ENCODE measurements at regions not wholly inside any gene's neighbourhood (a gene's known extent, or its start where the extent isn't known, plus 50 kb on each side); places are given as distances from the start of the nearest gene placed in this dataset.

GRCh38 chr6:92495242-92495641, 924.1 kb downstream of the EPHA7 start:
- TF ChIP-seq CTCF (IDR thresholded peaks at IDR 0.05; ENCODE audit: low read depth, low read length) (no peak), POLR2A (IDR thresholded peaks at IDR 0.05; ENCODE audit: extremely low read depth, insufficient read length) (no peak), MAX (IDR thresholded peaks at IDR 0.05; ENCODE audit: low read depth, low read length) (no peak), MYC (IDR thresholded peaks at IDR 0.05; ENCODE audit: low read depth, low read length) (no peak)
- no peak overlapping the region for H3K4me3 ChIP-seq (ENCODE audit: low read depth, low read length)
- no peak for DNase-seq (ENCODE audit: low read depth)

- H3K4me3 ChIP-seq (ENCODE audit: low read depth, low read length) = no peak overlapping the region
- TF ChIP-seq MAX (IDR thresholded peaks at IDR 0.05; ENCODE audit: low read depth, low read length) = no peak
- TF ChIP-seq CTCF (IDR thresholded peaks at IDR 0.05; ENCODE audit: low read depth, low read length) = no peak
- no peak for TF ChIP-seq POLR2A (IDR thresholded peaks at IDR 0.05; ENCODE audit: extremely low read depth, insufficient read length)
- no peak for TF ChIP-seq MYC (IDR thresholded peaks at IDR 0.05; ENCODE audit: low read depth, low read length)
- DNase-seq (ENCODE audit: low read depth) = no peak
These were observed 933.9 kb downstream of the EPHA7 start for GRCh38 chr6:92485487-92485886.

GRCh38 chr6:92479831-92480230, 939.5 kb downstream of the EPHA7 start:
- no peak overlapping the region for H3K4me3 ChIP-seq (ENCODE audit: low read depth, low read length)
- no peak for TF ChIP-seq POLR2A (IDR thresholded peaks at IDR 0.05; ENCODE audit: extremely low read depth, insufficient read length)
- TF ChIP-seq MYC (IDR thresholded peaks at IDR 0.05; ENCODE audit: low read depth, low read length) = no peak
- TF ChIP-seq MAX (IDR thresholded peaks at IDR 0.05; ENCODE audit: low read depth, low read length) = no peak
- TF ChIP-seq CTCF (IDR thresholded peaks at IDR 0.05; ENCODE audit: low read depth, low read length) = no peak
- no peak for DNase-seq (ENCODE audit: low read depth)

GRCh38 chr6:92473056-92473455, 946.3 kb downstream of the EPHA7 start:
- TF ChIP-seq POLR2A (IDR thresholded peaks at IDR 0.05; ENCODE audit: extremely low read depth, insufficient read length) (no peak), CTCF (IDR thresholded peaks at IDR 0.05; ENCODE audit: low read depth, low read length) (no peak), MYC (IDR thresholded peaks at IDR 0.05; ENCODE audit: low read depth, low read length) (no peak), MAX (IDR thresholded peaks at IDR 0.05; ENCODE audit: low read depth, low read length) (no peak)
- no peak overlapping the region for H3K4me3 ChIP-seq (ENCODE audit: low read depth, low read length)
- DNase-seq (ENCODE audit: low read depth) = no peak

- no peak for DNase-seq (ENCODE audit: low read depth)
- no peak for TF ChIP-seq POLR2A (IDR thresholded peaks at IDR 0.05; ENCODE audit: extremely low read depth, insufficient read length)
- no peak for TF ChIP-seq MAX (IDR thresholded peaks at IDR 0.05; ENCODE audit: low read depth, low read length)
- H3K4me3 ChIP-seq (ENCODE audit: low read depth, low read length) = no peak overlapping the region
These were observed 950.1 kb downstream of the EPHA7 start for GRCh38 chr6:92469186-92469828.

GRCh38 chr6:92468066-92468465, 951.3 kb downstream of the EPHA7 start:
- no peak overlapping the region for H3K4me3 ChIP-seq (ENCODE audit: low read depth, low read length)
- no peak for TF ChIP-seq CTCF (IDR thresholded peaks at IDR 0.05; ENCODE audit: low read depth, low read length)
- no peak for TF ChIP-seq POLR2A (IDR thresholded peaks at IDR 0.05; ENCODE audit: extremely low read depth, insufficient read length)
- TF ChIP-seq MYC (IDR thresholded peaks at IDR 0.05; ENCODE audit: low read depth, low read length) = no peak
- no peak for TF ChIP-seq MAX (IDR thresholded peaks at IDR 0.05; ENCODE audit: low read depth, low read length)
- no peak for DNase-seq (ENCODE audit: low read depth)
